Fibroblast of lung (primary cell): ENCODE measurements at regions not wholly inside any gene's neighbourhood (a gene's known extent, or its start where the extent isn't known, plus 50 kb on each side); places are given as distances from the start of the nearest gene placed in this dataset.

ENCODE experiments used
- DNase-seq, 2 donors: peaks; one replicate each; pipeline versions ENCODE4 v3.0.0 to v3.0.0-alpha.2; 2010; ENCODE audit warnings: low read depth in 2 of 2
- H2AFZ ChIP-seq: 2 replicates; pipeline ENCODE4 v1.5.1; 2012; ENCODE audit warnings: low read length, control low read depth, inconsistent platforms
- H3K27ac ChIP-seq: 2 replicates; pipeline ENCODE4 v1.5.1; 2011; ENCODE audit warnings: low read length, control low read depth; ENCODE audit not compliant: insufficient read depth
- H3K27me3 ChIP-seq: 2 replicates; pipeline ENCODE4 v1.5.1; 2011; ENCODE audit warnings: mild to moderate bottlenecking, low read length; ENCODE audit not compliant: control insufficient read depth, insufficient read depth
- H3K36me3 ChIP-seq: 2 replicates; pipeline ENCODE4 v1.5.1; 2011; ENCODE audit warnings: low read length; ENCODE audit not compliant: control insufficient read depth, insufficient read depth
- H3K4me1 ChIP-seq: 2 replicates; pipeline ENCODE4 v1.5.1; 2011; ENCODE audit warnings: low read length; ENCODE audit not compliant: control insufficient read depth, insufficient read depth; ENCODE audit errors: extremely low read depth
- H3K4me2 ChIP-seq: 2 replicates; pipeline ENCODE4 v1.5.1; 2011; ENCODE audit warnings: low read length, control low read depth; ENCODE audit not compliant: insufficient read depth; ENCODE audit errors: extremely low read depth
- H3K4me3 ChIP-seq, 4 experiments: fragments of 200-600 bp in 1 of 4; sonication (generic) in 1 of 4; replicated peaks in 1 of 4; 2 replicates each; pipeline ENCODE4 v1.5.1; 2011 to 2016; ENCODE audit warnings: low read length in 4 of 4, low read depth in 3 of 4, mild to moderate bottlenecking in 3 of 4, control low read depth in 2 of 4, inconsistent platforms in 1 of 4, mixed read lengths in 1 of 4; ENCODE audit not compliant: insufficient read depth in 1 of 4; ENCODE audit errors: control extremely low read depth in 1 of 4
- H3K79me2 ChIP-seq: 2 replicates; pipeline ENCODE4 v1.5.1; 2012; ENCODE audit warnings: mild to moderate bottlenecking, low read length, inconsistent platforms; ENCODE audit not compliant: control insufficient read depth, insufficient read depth
- H3K9ac ChIP-seq: 2 replicates; pipeline ENCODE4 v1.5.1; 2011; ENCODE audit warnings: mild to moderate bottlenecking, low read length, control low read depth; ENCODE audit not compliant: insufficient read depth
- H3K9me3 ChIP-seq: 2 replicates; pipeline ENCODE4 v1.5.1; 2012; ENCODE audit warnings: low read depth, low read length; ENCODE audit not compliant: control insufficient read depth, insufficient read depth
- H4K20me1 ChIP-seq: 2 replicates; pipeline ENCODE4 v1.5.1; 2011; ENCODE audit warnings: low read length; ENCODE audit not compliant: control insufficient read depth, insufficient read depth; ENCODE audit errors: extremely low read depth
- EZH2 ChIP-seq: IDR thresholded peaks from 2 replicates; pipeline ENCODE4 v1.5.1; 2012; ENCODE audit warnings: low read length, control low read depth, mild to moderate bottlenecking; ENCODE audit errors: missing control alignments
- TF ChIP-seq, protein P1 (sequence below), 2 donors: IDR thresholded peaks in 1 of 2; conservative IDR thresholded peaks in 1 of 2; 1 replicate in 1 of 2; 2 replicates in 1 of 2; pipeline ENCODE4 v1.5.1; 2011 to 2012; ENCODE audit warnings: low read length in 2 of 2, control low read depth in 1 of 2, inconsistent platforms in 1 of 2, low read depth in 1 of 2, mild to moderate bottlenecking in 1 of 2

GRCh38 chr10:59582058-59582457 lies 127.6 kb downstream of the SLC16A9 start:
- Histone ChIP-seq H3K36me3 (no peaks in the 10 kb centered on the region), H3K4me2 (no peak overlapping the region), H3K4me1 (no peaks in the 10 kb centered on the region), H3K4me3 (no peak overlapping the region), H4K20me1 (no peaks in the 10 kb centered on the region), H3K9me3 (no peaks in the 10 kb centered on the region), H3K9ac (no peak overlapping the region), H3K27ac (no peak overlapping the region), H2AFZ (no peak overlapping the region), H3K27me3 (no peaks in the 10 kb centered on the region), H3K79me2 (no peaks in the 10 kb centered on the region)
- DNase-seq: no peak
- no peak for TF ChIP-seq EZH2

- Histone ChIP-seq H3K9me3 (no peaks in the 10 kb centered on the region), H4K20me1 (no peaks in the 10 kb centered on the region), H3K4me3 (no peak overlapping the region), H3K36me3 (no peaks in the 10 kb centered on the region), H2AFZ (no peak overlapping the region), H3K4me2 (no peak overlapping the region), H3K27ac (no peak overlapping the region), H3K79me2 (no peaks in the 10 kb centered on the region), H3K9ac (no peak overlapping the region), H3K27me3 (no peaks in the 10 kb centered on the region), H3K4me1 (no peaks in the 10 kb centered on the region)
- peak; percentile 52 to 87 for DNase-seq
- TF ChIP-seq, protein P1, sequence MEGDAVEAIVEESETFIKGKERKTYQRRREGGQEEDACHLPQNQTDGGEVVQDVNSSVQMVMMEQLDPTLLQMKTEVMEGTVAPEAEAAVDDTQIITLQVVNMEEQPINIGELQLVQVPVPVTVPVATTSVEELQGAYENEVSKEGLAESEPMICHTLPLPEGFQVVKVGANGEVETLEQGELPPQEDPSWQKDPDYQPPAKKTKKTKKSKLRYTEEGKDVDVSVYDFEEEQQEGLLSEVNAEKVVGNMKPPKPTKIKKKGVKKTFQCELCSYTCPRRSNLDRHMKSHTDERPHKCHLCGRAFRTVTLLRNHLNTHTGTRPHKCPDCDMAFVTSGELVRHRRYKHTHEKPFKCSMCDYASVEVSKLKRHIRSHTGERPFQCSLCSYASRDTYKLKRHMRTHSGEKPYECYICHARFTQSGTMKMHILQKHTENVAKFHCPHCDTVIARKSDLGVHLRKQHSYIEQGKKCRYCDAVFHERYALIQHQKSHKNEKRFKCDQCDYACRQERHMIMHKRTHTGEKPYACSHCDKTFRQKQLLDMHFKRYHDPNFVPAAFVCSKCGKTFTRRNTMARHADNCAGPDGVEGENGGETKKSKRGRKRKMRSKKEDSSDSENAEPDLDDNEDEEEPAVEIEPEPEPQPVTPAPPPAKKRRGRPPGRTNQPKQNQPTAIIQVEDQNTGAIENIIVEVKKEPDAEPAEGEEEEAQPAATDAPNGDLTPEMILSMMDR (conservative IDR thresholded peaks at IDR 0.05 in 1 of 2, IDR thresholded peaks at IDR 0.05 in 1 of 2; ENCODE audit: low read depth in 1 of 2, low read length in 2 of 2): peak; percentile 52 to 64
- TF ChIP-seq EZH2: no peak
These were observed 129.4 kb downstream of the SLC16A9 start for GRCh38 chr10:59580026-59580863.

DNA sequence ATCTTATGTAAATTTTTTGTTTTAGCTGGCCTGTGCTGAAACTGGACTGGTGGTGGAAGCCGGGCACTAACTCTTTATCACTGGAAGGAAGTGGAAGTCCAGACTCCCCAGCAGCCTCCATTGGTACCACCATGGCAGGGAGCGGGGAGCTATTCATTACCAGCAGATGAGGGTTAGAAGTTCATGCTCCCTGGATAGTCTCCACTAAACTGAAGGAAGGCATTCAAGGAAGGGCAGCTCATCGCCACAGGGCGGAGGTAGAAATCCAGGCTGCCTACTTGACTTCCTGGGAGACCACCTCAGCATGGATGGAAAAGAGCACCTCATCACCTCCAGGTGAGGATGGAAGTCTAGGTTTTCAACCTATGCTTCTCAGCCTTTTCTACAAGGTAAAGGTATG lies 130.9 kb downstream of the SLC16A9 start:
- TF ChIP-seq, protein P1 (conservative IDR thresholded peaks at IDR 0.05 in 1 of 2, IDR thresholded peaks at IDR 0.05 in 1 of 2; ENCODE audit: low read depth in 1 of 2, low read length in 2 of 2): no peak
- no peak for TF ChIP-seq EZH2
- H4K20me1 ChIP-seq: no peaks in the 10 kb centered on the region
- no peak overlapping the region for H3K4me3 ChIP-seq
- no peaks in the 10 kb centered on the region for H3K79me2 ChIP-seq
- no peak for DNase-seq
- no peak overlapping the region for H3K9ac ChIP-seq
- H3K4me1 ChIP-seq: no peaks in the 10 kb centered on the region
- no peaks in the 10 kb centered on the region for H3K27me3 ChIP-seq
- no peak overlapping the region for H2AFZ ChIP-seq
- H3K27ac ChIP-seq: no peak overlapping the region
- no peaks in the 10 kb centered on the region for H3K9me3 ChIP-seq
- H3K36me3 ChIP-seq: no peaks in the 10 kb centered on the region
- no peak overlapping the region for H3K4me2 ChIP-seq
